Right renal cortex interstitium (tissue), 3 donors: ENCODE measurements at regions not wholly inside any gene's neighbourhood (a gene's known extent, or its start where the extent isn't known, plus 50 kb on each side); places are given as distances from the start of the nearest gene placed in this dataset.

Experiments used
- DNase-seq, 3 donors: peaks; one replicate each; pipeline ENCODE4 v3.0.0-alpha.2; 2013; ENCODE audit warnings: low read depth in 3 of 3, low spot score in 2 of 3

GRCh38 chr9:107760469-107761242, 271.1 kb upstream of the KLF4 start:
- no peak for DNase-seq

GRCh38 chr9:107759823-107760166, 270.2 kb upstream of the KLF4 start:
- no peak for DNase-seq

GRCh38 chr9:107759009-107759822, 269.6 kb upstream of the KLF4 start:
- no peak for DNase-seq

- no peak for DNase-seq
These were observed 266.5 kb upstream of the KLF4 start for GRCh38 chr9:107756091-107756490.

- no peak for DNase-seq
These were observed 265.7 kb upstream of the KLF4 start for GRCh38 chr9:107755246-107755645.

GRCh38 chr9:107751567-107752210, 262.1 kb upstream of the KLF4 start:
- DNase-seq, result no peak

- DNase-seq, result no peak
These were observed 261.4 kb upstream of the KLF4 start for GRCh38 chr9:107750741-107751566.

GRCh38 chr9:107749787-107750444, 260.3 kb upstream of the KLF4 start:
- peak in 1 of 3 donors; percentile 10 for DNase-seq

GRCh38 chr9:107744873-107745272, 255.3 kb upstream of the KLF4 start:
- DNase-seq, result no peak

- no peak for DNase-seq
These were observed 253.2 kb upstream of the KLF4 start for GRCh38 chr9:107742531-107743309.

- no peak for DNase-seq
These were observed 250.8 kb upstream of the KLF4 start for GRCh38 chr9:107740088-107740980.

GRCh38 chr9:107739601-107740082, 250.1 kb upstream of the KLF4 start:
- no peak for DNase-seq

GRCh38 chr9:107738789-107739188, 249.2 kb upstream of the KLF4 start:
- no peak for DNase-seq

- no peak for DNase-seq
These were observed 248.6 kb upstream of the KLF4 start for GRCh38 chr9:107737987-107738743.

GRCh38 chr9:107737610-107737986, 248.0 kb upstream of the KLF4 start:
- no peak for DNase-seq

GRCh38 chr9:107735821-107736220, 246.3 kb upstream of the KLF4 start:
- DNase-seq, result no peak

GRCh38 chr9:107734256-107735013, 244.9 kb upstream of the KLF4 start:
- DNase-seq, result no peak
